Right cardiac atrium (tissue), 5 donors: ENCODE measurements at regions not wholly inside any gene's neighbourhood (a gene's known extent, or its start where the extent isn't known, plus 50 kb on each side); places are given as distances from the start of the nearest gene placed in this dataset.

Source experiments
- ATAC-seq, 2 donors: fragments of 200-7000 bp; cut with Tn5 transposase; one replicate each; pipeline versions ENCODE4 v1.8.0 to v1.9.1; 2020; ENCODE audit warnings: moderate library complexity in 2 of 2, mild to moderate bottlenecking in 1 of 2
- DNase-seq, 3 donors: peaks; one replicate each; pipeline ENCODE4 v3.0.0-alpha.2; 2020
- H3K27ac ChIP-seq: one replicate; pipeline ENCODE4 v1.5.1; 2013; ENCODE audit warnings: mild to moderate bottlenecking, low read length, control low read depth, moderate library complexity
- H3K27me3 ChIP-seq: one replicate; pipeline ENCODE4 v1.6.1; 2013; ENCODE audit not compliant: control insufficient read depth, insufficient read depth
- H3K4me1 ChIP-seq: one replicate; pipeline ENCODE4 v1.6.1; 2013; ENCODE audit warnings: low read length; ENCODE audit not compliant: control insufficient read depth, insufficient read depth
- H3K4me3 ChIP-seq: one replicate; pipeline ENCODE4 v1.5.1; 2013; ENCODE audit warnings: low read length, control low read depth
- H3K9me3 ChIP-seq: one replicate; pipeline ENCODE4 v1.6.1; 2013; ENCODE audit warnings: low read length; ENCODE audit not compliant: control insufficient read depth
- WGBS: extraction: QIAGEN DNeasy Blood & Tissue Kit; methylation state at CpG from one replicate; pipeline ENCODE4 v1.1.7; 2013; 5-methylcytosine and 5-hydroxymethylcytosine counted together
- intact Hi-C, 4 donors: fragments of 100-400 bp; cut with DNase I; formaldehyde crosslinking; loops; one replicate each; pipeline versions ENCODE4 v1.11.0 to v1.14.0; 2022 to 2023
- donor health status: healthy with polysubstance abuse.
- donor health status: DM: no; HTN: yes; CAD: no.
- donor health status: DM: no; HTN: no; CAD: no.
- donor health status: DM: no; HTN: yes; CAD: no; lungs with severe emphysema.
- donor health status: DM: yes; HTN: yes; CAD: no.

DNA sequence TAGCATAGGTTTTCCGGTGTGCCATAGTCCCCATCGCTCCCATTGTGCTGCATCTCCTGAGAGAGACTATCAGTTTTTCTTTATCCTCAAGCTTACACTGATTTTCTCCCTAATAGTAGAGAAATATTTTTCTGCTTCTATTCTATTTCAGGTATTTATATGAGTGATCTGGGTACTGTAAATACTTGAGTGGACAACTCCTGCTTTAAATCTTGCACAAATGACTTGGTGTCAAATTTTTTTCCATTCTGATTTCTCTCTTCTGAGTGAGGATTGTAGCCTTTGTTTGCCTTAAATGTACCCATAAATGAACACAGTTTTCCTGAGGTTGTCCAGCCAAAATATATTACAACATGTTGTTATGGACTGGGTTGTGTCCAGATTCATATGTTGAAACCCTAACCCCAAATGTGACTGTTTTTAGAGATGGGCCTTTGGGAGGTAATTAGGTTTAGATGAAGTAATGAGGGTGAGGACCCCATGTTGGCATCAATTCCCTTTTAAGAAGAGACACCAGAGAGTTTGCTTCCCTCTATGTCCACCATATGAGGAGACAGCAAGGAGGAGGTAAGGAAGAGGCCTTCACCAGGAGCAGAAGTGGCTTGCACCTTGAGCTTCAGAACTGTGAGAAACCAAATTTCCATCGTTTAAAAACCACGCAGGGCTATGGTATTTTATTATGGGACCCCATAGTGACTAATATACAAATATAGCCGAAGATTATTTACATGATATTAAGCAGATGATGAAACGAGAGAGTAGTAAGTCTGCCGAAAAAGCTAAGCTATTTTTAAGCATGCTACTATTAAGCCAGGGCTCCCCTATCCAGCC lies 336.4 kb upstream of the MPDZ start:
- 69% methylated on average over 7 of the region's 7 CpGs for WGBS
- H3K9me3 ChIP-seq: no peaks in the 10 kb centered on the region
- intact Hi-C loops: no loop called here
- DNase-seq (no peak), ATAC-seq (no peak)
- no peak overlapping the region for H3K4me3 ChIP-seq
- H3K27me3 ChIP-seq: no peaks in the 10 kb centered on the region
- no peaks in the 10 kb centered on the region for H3K4me1 ChIP-seq
- H3K27ac ChIP-seq: no peak overlapping the region

DNA sequence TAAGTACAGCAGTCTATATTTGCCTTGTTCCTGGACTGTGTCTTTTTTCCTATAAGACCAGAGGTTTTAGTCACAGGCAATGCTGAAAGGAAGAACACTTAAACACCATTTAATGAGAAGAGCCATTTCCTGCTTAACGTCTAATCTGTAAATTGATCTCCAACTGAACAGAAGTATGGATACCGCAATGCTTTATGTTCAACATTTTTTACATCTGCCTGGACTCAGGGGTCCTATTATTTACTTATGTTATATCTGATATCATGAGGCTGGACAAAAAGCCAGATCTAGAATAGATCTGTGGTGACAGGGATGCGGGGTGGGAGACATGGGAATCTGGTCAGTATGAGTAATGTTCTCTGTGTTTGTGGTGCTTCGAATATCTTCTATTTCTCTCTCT lies 334.6 kb upstream of the MPDZ start:
- DNase-seq (no peak), ATAC-seq (no peak)
- intact Hi-C loops: no loop called here
- WGBS: 81% methylated on average over 4 of the region's 4 CpGs
- no peaks in the 10 kb centered on the region for H3K9me3 ChIP-seq
- H3K4me3 ChIP-seq: no peak overlapping the region
- H3K4me1 ChIP-seq: no peaks in the 10 kb centered on the region
- H3K27ac ChIP-seq: no peak overlapping the region
- H3K27me3 ChIP-seq: no peaks in the 10 kb centered on the region

DNA sequence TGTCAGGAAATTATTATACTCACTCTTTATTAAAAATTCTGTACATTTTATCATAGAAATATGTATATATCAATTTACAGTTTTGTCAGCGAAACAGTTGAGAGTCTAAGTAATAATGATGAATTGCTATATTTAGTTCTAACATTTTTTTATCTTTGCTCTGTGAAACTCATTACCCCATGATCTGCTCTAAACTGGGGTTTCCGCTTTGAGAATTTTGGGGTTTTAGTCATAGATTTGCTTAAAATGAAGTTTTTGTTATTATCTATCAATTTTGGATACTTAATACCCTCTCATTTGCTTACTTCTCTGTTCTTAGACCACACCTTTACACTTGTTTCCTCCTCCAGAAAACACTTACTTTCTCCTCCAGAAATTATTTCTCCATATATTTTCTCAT lies 333.8 kb upstream of the MPDZ start:
- ATAC-seq: no peak
- intact Hi-C loops: no loop called here
- WGBS: 94% methylated on average over 2 of the region's 2 CpGs
- Histone ChIP-seq H3K27ac (no peak overlapping the region), H3K9me3 (no peaks in the 10 kb centered on the region), H3K4me3 (no peak overlapping the region), H3K27me3 (no peaks in the 10 kb centered on the region), H3K4me1 (no peaks in the 10 kb centered on the region)
- DNase-seq: no peak

DNA sequence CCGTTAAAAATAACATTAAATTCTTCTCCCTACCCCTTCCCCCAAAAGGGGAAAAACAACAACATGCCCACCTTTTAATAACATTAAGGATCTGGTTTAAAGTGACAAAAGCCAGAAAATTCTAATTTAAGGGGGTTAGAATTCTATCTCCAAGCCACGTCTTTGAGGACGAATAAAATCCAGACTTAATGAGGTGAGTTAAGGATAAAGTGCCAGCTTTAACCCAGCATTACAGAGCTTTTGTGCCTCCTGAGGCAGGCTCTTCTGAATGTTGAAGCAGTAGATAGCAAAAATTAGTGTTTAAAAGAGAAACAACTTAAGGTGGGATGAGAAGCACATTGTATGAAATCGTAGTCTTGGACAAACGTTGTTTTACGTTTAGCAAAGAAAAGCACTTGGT lies 329.0 kb upstream of the MPDZ start:
- intact Hi-C loops: loop anchor here in 1 of 4 donors (10.0 kb wide), 1 partner anchor 746 kb away; no protein-coding TSS in a partner anchor
- Histone ChIP-seq H3K27me3 (no peaks in the 10 kb centered on the region), H3K4me3 (peak overlapping the region; percentile 53), H3K4me1 (no peaks in the 10 kb centered on the region), H3K9me3 (no peaks in the 10 kb centered on the region), H3K27ac (peak overlapping the region; percentile 94)
- ATAC-seq: no peak
- 29% methylated on average over 6 of the region's 6 CpGs for WGBS
- DNase-seq: no peak

DNA sequence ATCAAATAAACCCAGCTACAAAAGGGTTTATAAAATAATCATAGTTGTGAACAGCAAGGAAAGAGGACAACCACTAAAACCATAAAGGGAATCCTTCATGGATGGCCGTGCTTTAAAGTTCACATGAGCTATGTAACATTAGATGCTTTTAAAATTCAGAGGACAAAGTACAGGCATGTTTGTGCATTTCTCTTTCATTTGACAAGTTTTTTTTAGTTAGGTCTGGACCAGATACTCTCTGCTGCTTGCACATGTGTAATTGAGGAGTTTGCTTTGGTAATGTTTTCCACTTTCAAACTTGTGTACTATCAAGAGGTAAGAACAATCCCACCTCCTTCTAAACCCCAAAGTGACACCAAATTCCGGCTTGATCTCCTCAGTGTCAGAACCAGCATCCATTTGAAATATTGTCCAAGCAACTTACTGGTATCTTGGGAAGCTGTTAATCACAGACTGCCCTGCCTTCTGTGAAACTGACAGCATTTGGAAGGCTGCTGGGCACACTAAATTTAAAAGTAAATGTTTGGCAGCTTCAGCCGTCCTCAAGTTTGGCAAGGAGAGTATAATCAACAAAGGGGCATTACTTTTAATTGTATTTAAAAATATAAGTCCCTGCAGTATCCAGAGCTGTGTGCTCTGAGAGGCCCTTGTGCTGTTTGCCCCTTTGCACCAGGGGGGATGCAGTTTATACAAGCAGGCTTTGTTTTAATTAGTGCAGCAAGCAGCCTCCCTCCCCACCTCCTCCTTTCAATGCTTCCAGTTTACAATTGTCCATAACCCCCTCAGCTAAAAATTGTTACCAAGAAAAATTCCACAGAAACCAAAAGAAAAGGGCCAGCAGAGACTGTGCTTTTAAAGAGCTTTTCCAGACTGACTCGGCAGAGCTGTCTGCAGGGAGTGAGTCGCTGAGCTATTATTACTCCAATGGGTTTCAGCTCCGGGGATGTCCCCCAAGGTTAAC lies 328.3 kb upstream of the MPDZ start:
- no peak for DNase-seq

DNA sequence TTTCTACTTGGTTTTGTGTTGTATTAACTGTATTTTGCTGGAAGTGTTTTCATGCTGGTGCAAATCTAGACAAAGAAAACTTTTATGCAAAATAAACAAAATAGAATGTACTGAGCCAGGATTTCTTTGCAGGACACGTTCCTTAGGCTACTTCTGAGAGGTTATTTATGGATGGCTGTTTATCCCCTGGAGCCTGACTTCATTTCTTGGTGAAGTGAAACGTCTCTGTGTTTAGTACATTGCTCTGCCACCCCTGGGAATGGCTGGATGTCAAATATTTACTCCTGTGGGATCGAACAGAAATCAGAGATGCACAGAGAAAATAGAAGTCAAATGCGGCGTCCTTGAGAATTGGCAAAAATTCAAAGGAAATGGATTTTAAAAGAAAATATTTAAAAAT lies 327.1 kb upstream of the MPDZ start:
- H3K4me3 ChIP-seq: no peak overlapping the region
- no peaks in the 10 kb centered on the region for H3K27me3 ChIP-seq
- intact Hi-C loops: loop anchor here in 1 of 4 donors (10.0 kb wide), 1 partner anchor 748 kb away; no protein-coding TSS in a partner anchor
- H3K4me1 ChIP-seq: no peaks in the 10 kb centered on the region
- no peak for ATAC-seq
- no peak for DNase-seq
- H3K27ac ChIP-seq: no peak overlapping the region
- H3K9me3 ChIP-seq: no peaks in the 10 kb centered on the region
- 24% methylated on average over 5 of the region's 5 CpGs for WGBS

More for the DNA sequence above, 328.3 kb upstream of the MPDZ start:
- ATAC-seq: peak; percentile 73 to 85
- Histone ChIP-seq H3K27ac (peak overlapping the region; percentile 94), H3K9me3 (no peaks in the 10 kb centered on the region), H3K4me3 (peak overlapping the region; percentile 53), H3K4me1 (no peaks in the 10 kb centered on the region), H3K27me3 (no peaks in the 10 kb centered on the region)
- intact Hi-C loops: loop anchor here in 1 of 4 donors (10.0 kb wide), 1 partner anchor 747 kb away; no protein-coding TSS in a partner anchor
- 18% methylated on average over 6 of the region's 6 CpGs for WGBS

DNA sequence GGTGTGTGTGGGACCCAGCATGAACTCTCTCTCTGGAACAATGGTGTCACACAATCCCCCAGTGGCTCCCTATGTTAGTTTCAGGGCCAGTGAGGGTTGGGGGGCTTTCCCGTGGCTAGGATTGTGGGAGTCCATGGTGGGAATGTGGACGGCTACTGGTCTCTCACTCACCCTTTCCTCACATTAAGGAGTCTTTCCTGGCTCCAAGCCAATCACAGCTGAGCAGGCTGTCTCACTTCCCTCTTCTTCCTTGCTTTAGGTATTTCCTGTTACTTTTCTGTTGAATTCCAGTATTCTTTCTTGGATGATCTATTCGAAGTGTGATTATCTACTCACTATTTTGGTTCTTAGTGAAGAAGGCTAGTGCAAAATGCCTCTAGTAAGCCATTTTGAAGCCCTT lies 324.4 kb upstream of the MPDZ start:
- DNase-seq (no peak), ATAC-seq (no peak)
- no peak overlapping the region for H3K4me3 ChIP-seq
- WGBS: 64% methylated on average over 3 of the region's 3 CpGs
- intact Hi-C loops: loop anchor here in 1 of 4 donors (10.0 kb wide), 1 partner anchor 751 kb away; no protein-coding TSS in a partner anchor
- no peaks in the 10 kb centered on the region for H3K9me3 ChIP-seq
- no peak overlapping the region for H3K27ac ChIP-seq
- no peaks in the 10 kb centered on the region for H3K27me3 ChIP-seq
- H3K4me1 ChIP-seq: no peaks in the 10 kb centered on the region

DNA sequence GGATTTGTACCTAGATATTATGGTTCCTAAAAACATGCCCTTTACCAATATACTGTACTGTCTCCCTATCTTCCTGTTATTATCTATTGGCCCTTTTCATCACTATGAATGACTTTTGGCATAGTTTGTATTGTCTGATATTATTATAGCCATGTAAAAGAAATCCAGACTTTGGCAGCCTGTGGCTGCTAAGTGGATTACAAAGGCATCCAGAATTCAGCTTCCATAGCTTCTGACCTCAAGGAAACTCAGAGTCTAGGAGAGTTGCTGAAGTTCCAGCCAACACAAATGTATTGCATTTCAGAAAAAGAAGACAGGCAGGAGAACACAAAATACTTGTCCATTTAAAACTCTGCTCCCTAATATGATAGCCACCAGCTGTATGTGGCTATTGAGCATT lies 319.2 kb upstream of the MPDZ start:
- intact Hi-C loops: no loop called here
- Histone ChIP-seq H3K27me3 (no peaks in the 10 kb centered on the region), H3K9me3 (no peaks in the 10 kb centered on the region), H3K27ac (no peak overlapping the region), H3K4me1 (no peaks in the 10 kb centered on the region), H3K4me3 (no peak overlapping the region)
- peak in 1 of 2 donors; percentile 70 for ATAC-seq
- DNase-seq: no peak

DNA sequence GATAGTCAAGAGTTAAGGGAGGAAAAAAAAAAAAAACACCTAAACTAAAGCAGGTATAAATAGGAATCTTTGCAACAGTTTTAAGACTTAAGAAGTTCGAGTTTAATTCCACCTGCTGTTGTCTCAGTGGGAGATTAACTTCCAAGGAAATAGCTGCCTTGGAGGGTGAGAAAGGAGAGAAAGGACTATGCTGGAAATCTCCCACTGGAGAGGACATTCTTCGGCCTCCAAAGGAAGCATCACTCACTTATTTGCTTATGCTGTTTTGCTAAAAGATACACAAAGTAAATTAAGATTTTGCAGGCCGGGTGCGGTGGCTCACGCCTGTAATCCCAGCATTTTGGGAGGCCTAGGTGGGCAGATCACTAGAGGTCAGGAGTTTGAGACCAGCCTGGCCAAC lies 317.9 kb upstream of the MPDZ start:
- no peak overlapping the region for H3K4me3 ChIP-seq
- H3K27me3 ChIP-seq: no peaks in the 10 kb centered on the region
- 91% methylated on average over 5 of the region's 5 CpGs for WGBS
- intact Hi-C loops: no loop called here
- no peak for DNase-seq
- no peaks in the 10 kb centered on the region for H3K9me3 ChIP-seq
- H3K4me1 ChIP-seq: no peaks in the 10 kb centered on the region
- ATAC-seq: no peak
- H3K27ac ChIP-seq: no peak overlapping the region

DNA sequence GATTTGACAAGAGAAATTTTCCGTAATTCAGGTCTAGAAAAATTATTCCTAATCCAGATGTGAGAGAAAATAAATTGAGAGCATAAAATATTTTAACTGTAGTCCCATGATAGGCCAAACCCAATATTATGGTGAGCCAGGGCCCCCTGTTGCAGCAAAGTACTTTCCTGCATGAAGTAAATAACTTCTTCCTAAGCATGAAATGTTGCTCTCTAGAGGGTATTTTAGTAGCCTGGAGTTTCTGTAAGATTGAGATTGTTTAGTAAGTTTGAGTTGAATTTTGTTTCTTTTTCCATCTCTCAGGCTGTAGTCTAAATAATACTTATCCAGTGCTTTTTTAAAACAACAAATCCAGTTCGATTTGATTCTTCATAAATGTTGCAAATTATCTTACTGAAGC lies 317.5 kb upstream of the MPDZ start:
- WGBS: 81% methylated on average over 2 of the region's 2 CpGs
- H3K27ac ChIP-seq: no peak overlapping the region

DNA sequence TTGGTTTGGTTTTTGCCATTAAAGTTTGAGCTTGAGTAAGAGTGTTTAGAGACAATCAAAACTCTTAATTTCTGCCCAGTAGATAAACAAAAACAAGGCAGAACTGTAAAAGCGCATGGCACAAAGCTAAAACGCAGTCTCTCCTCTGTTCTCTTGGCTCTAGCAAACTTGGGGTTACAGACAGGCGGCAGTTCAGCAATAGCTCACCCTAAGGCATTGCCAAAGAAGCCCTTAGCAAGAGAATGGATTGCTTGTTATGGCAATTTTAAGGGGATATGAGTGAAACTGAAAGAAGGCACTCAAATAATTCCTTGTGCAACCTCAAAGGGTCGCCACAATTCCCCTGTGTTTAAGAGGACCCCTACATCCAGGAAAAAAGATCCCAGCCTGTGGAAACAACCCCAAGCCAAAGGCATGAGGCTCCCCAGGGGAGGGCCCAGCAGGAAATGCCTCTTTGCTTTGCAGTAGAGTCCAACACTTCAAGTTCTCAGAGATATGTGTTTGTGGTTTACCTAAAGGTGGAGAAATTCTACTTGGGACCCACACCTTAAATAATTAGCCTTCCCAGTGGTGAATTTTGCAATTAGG lies 317.0 kb upstream of the MPDZ start:
- intact Hi-C loops: no loop called here
- ATAC-seq (no peak), DNase-seq (no peak)
- WGBS: 86% methylated on average over 4 of the region's 4 CpGs
- Histone ChIP-seq H3K27ac (no peak overlapping the region), H3K27me3 (no peaks in the 10 kb centered on the region), H3K9me3 (no peaks in the 10 kb centered on the region), H3K4me1 (no peaks in the 10 kb centered on the region), H3K4me3 (no peak overlapping the region)

More for the DNA sequence above, 317.5 kb upstream of the MPDZ start:
- H3K9me3 ChIP-seq: no peaks in the 10 kb centered on the region
- H3K27me3 ChIP-seq: no peaks in the 10 kb centered on the region
- DNase-seq (no peak), ATAC-seq (no peak)
- intact Hi-C loops: no loop called here
- no peak overlapping the region for H3K4me3 ChIP-seq
- H3K4me1 ChIP-seq: no peaks in the 10 kb centered on the region
